Activated T-cell treated with anti-CD3 and anti-CD28 coated beads for 48 hours (primary cell): ENCODE measurements at regions not wholly inside any gene's neighbourhood (a gene's known extent, or its start where the extent isn't known, plus 50 kb on each side); places are given as distances from the start of the nearest gene placed in this dataset.

ENCODE experiments used
- DNase-seq: peaks from one replicate; pipeline ENCODE4 v3.0.0-alpha.2; 2020; ENCODE audit warnings: low read depth

DNA sequence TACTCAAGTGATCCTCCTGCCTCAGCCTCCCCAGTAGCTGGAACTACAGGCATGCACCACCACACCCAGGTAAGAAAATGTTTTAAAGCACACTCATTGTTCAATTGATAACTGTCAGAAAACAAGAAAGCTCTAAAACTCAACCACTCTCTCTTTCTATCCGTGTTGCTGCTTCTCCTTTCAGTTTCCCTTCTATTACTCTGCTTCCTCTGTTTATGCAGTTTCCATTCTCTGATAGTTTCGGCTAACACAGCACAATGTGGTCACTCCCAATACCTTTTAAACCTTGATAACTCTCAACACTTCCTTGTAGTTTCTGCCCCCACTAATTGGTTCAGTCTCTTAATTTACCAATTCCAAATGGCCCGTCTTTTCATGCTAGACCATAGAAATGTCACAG, 59.2 kb upstream of the NR4A3 start:
- no peak for DNase-seq
